Colonic mucosa (tissue), 4 donors: ENCODE measurements at regions not wholly inside any gene's neighbourhood (a gene's known extent, or its start where the extent isn't known, plus 50 kb on each side); places are given as distances from the start of the nearest gene placed in this dataset.

Experiments used
- DNase-seq: peaks from one replicate; pipeline ENCODE4 v3.0.0-alpha.2; 2020
- H3K27ac ChIP-seq: fragments of 200-600 bp; one replicate; pipeline ENCODE4 v1.8.0; 2021
- H3K27me3 ChIP-seq: fragments of 200-600 bp; one replicate; pipeline ENCODE4 v1.8.0; 2021
- H3K36me3 ChIP-seq: fragments of 200-600 bp; one replicate; pipeline ENCODE4 v1.8.0; 2021
- H3K4me1 ChIP-seq: fragments of 200-600 bp; one replicate; pipeline ENCODE4 v1.8.0; 2021; ENCODE audit warnings: mild to moderate bottlenecking
- H3K4me3 ChIP-seq: fragments of 200-600 bp; one replicate; pipeline ENCODE4 v1.8.0; 2021
- H3K9ac ChIP-seq, 2 donors: one replicate each; pipeline ENCODE4 v1.7.0; 2013; ENCODE audit warnings: control low read depth in 2 of 2, low read depth in 2 of 2, low read length in 2 of 2
- H3K9me3 ChIP-seq: fragments of 200-600 bp; one replicate; pipeline ENCODE4 v1.8.0; 2021
- intact Hi-C: fragments of 100-400 bp; cut with DNase I; formaldehyde crosslinking; loops from one replicate; pipeline ENCODE4 v1.14.1; 2022
- TF ChIP-seq, protein P1 (sequence below): fragments of 200-600 bp; IDR thresholded peaks from one replicate; pipeline ENCODE4 v1.8.0; 2022; ENCODE audit warnings: antibody characterized with exemption, mild to moderate bottlenecking
- donor health status: healthy.
- donor health status: DM: no; HTN: no; CAD: no.
- donor health status: DM: no; HTN: no; CAD: no.

DNA sequence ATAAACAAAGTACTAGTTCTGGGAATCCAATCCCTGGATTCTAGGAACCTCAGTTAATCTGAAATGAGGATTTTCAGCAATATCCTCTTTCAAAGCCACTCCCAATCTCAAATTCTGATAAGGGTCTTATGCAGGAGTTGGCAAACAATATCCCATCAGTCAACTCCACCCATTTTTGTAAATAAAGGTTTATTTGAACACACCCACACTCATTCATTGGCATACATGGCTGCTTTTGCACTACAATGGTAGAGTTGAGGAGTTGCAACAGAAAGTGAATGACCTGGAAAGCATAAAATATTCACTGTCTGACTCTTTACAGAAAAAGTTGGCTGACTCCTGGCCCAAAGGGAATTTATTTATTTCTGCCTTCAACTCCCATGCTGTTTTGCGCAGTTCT lies 157.7 kb upstream of the CDH11 start:
- no peak for DNase-seq
- H3K36me3 ChIP-seq, result no peaks in the 10 kb centered on the region
- no peaks in the 10 kb centered on the region for H3K27me3 ChIP-seq
- TF ChIP-seq, protein P1, sequence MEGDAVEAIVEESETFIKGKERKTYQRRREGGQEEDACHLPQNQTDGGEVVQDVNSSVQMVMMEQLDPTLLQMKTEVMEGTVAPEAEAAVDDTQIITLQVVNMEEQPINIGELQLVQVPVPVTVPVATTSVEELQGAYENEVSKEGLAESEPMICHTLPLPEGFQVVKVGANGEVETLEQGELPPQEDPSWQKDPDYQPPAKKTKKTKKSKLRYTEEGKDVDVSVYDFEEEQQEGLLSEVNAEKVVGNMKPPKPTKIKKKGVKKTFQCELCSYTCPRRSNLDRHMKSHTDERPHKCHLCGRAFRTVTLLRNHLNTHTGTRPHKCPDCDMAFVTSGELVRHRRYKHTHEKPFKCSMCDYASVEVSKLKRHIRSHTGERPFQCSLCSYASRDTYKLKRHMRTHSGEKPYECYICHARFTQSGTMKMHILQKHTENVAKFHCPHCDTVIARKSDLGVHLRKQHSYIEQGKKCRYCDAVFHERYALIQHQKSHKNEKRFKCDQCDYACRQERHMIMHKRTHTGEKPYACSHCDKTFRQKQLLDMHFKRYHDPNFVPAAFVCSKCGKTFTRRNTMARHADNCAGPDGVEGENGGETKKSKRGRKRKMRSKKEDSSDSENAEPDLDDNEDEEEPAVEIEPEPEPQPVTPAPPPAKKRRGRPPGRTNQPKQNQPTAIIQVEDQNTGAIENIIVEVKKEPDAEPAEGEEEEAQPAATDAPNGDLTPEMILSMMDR, result no peak
- no peaks in the 10 kb centered on the region for H3K9me3 ChIP-seq
- H3K9ac ChIP-seq, result no peak overlapping the region
- H3K27ac ChIP-seq, result no peak overlapping the region
- intact Hi-C loops, result no loop called here
- H3K4me3 ChIP-seq, result no peak overlapping the region
- no peaks in the 10 kb centered on the region for H3K4me1 ChIP-seq

DNA sequence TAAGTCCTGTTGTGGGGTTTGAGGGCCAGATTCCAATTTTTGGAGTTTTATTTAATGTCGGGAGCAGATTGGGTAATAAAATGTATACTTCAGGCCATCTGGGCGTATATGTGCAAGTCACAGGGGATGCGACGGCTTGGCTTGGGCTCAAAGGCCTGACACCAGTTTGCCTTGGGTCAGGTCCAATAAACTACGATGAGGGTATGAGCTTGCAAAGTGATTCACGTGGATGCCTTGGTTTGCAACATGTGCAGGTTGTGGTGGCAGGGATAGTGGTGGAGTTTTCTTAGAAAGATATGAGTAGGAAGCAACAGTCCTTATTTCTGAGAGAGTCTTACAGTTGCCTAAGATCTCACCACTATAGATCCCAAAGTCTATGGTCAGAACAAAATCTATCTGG lies 157.0 kb upstream of the CDH11 start:
- Histone ChIP-seq H3K27me3 (no peaks in the 10 kb centered on the region), H3K27ac (no peak overlapping the region), H3K9me3 (no peaks in the 10 kb centered on the region), H3K4me1 (no peaks in the 10 kb centered on the region), H3K4me3 (no peak overlapping the region), H3K9ac (no peak overlapping the region), H3K36me3 (no peaks in the 10 kb centered on the region)
- DNase-seq, result no peak
- intact Hi-C loops, result no loop called here
- TF ChIP-seq, protein P1, result no peak

DNA sequence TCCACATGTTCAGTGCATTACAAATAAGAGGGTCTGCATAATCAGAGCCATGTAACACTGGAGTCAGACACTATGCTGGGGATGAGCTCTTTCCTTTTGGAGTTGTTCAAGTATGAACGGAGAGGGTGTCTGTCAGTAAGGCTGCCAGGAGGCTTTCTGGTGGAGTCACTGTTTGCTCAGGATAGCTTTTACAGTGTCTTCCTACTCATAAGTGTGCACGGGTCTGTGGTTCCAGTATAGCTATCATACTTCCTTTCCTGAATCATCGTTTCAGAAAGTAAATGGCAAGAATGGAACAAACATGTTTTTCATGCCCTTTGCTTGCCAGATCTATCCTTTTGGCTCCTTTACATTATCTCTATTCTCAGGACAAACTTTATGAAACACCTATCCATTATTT lies 152.7 kb upstream of the CDH11 start:
- Histone ChIP-seq H3K36me3 (no peaks in the 10 kb centered on the region), H3K9me3 (no peaks in the 10 kb centered on the region), H3K27ac (no peak overlapping the region), H3K4me3 (no peak overlapping the region), H3K9ac (no peak overlapping the region), H3K4me1 (no peaks in the 10 kb centered on the region), H3K27me3 (no peaks in the 10 kb centered on the region)
- TF ChIP-seq, protein P1, result no peak
- DNase-seq, result no peak
- intact Hi-C loops, result no loop called here

DNA sequence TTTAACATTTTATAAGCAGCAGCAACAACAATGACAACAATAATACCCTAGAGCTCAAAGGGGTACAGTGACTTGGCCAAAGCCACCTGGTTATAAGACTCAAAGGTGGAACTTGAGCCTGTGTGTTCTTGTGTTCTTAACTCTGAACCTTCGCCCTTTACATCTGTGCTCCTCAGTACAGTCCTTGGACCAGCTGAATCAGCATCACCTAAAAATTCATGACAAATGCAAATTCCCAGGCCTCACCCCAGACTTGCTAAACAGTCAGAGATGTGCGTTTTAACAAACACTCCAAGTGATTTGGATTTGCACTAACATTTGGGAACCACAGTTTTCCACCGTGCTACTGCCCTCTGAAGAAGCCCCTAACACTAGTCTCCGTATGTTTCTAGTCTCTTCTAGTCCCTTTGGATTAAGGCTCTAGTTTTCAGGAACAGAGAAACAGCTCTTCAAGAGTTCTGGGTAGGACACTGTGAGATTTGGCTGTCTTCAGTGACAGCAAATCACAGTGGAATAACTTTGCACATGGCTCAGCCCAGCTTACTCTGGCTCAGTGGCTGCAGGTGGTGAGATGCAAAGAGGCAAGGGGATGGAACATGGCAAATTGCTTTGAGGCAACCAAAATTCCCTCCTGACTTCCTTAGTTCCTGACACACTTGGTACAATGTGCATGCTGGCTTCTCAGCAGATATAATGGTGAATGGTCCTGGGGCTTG lies 151.0 kb upstream of the CDH11 start:
- Histone ChIP-seq H3K27me3 (no peaks in the 10 kb centered on the region), H3K27ac (no peak overlapping the region), H3K4me1 (no peaks in the 10 kb centered on the region), H3K9ac (no peak overlapping the region), H3K36me3 (no peaks in the 10 kb centered on the region), H3K4me3 (no peak overlapping the region), H3K9me3 (no peaks in the 10 kb centered on the region)
- TF ChIP-seq, protein P1, result no peak
- intact Hi-C loops, result no loop called here
- DNase-seq, result no peak

DNA sequence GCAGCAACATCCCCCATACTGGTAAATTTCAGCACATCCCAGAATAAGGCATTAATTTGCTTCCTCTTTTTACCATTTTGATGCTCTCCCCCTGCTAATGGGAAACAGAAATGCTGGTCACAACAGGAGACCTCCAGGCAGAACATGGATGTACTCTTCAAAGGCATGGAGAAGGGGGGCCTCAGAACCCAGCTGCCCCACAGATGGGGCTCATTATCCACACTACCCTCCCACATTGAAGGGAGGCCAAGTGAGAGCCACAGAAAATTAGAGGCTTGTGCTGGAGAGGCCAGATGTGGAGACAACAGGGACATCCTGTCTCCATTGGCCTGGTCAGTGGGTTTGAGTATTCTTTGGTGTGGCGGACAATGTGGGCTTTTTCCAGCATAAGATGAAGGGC lies 150.1 kb upstream of the CDH11 start:
- TF ChIP-seq, protein P1, result no peak
- Histone ChIP-seq H3K9me3 (no peaks in the 10 kb centered on the region), H3K9ac (no peak overlapping the region), H3K4me3 (no peak overlapping the region), H3K27me3 (no peaks in the 10 kb centered on the region), H3K4me1 (no peaks in the 10 kb centered on the region), H3K36me3 (no peaks in the 10 kb centered on the region), H3K27ac (no peak overlapping the region)
- intact Hi-C loops, result no loop called here
- no peak for DNase-seq
